IMR-90 (cell line): ENCODE measurements at regions not wholly inside any gene's neighbourhood (a gene's known extent, or its start where the extent isn't known, plus 50 kb on each side); places are given as distances from the start of the nearest gene placed in this dataset.

Experiments used
- CTCF ChIP-seq: conservative IDR thresholded peaks from 2 replicates; pipeline ENCODE4 v1.5.1; 2012; ENCODE audit warnings: mild to moderate bottlenecking, low read depth, low read length, improper control_type of control experiment
- MXI1 ChIP-seq: IDR thresholded peaks from 2 replicates; pipeline ENCODE4 v1.6.1; 2012; ENCODE audit warnings: low read depth, mild to moderate bottlenecking, low read length, moderate library complexity, borderline replicate concordance
- NFE2L2 ChIP-seq: fragments of 150-350 bp; IDR thresholded peaks from 2 replicates; pipeline ENCODE4 v1.6.1; 2016; ENCODE audit warnings: low read depth, mild to moderate bottlenecking, low read length
- POLR2A ChIP-seq: IDR thresholded peaks from 2 replicates; pipeline ENCODE4 v1.6.1; 2012; ENCODE audit warnings: mild to moderate bottlenecking, low read depth, low read length
- RCOR1 ChIP-seq: IDR thresholded peaks from 2 replicates; pipeline ENCODE4 v1.6.1; 2012; ENCODE audit warnings: mild to moderate bottlenecking, low read length, improper control_type of control experiment; ENCODE audit not compliant: insufficient replicate concordance
- RFX5 ChIP-seq: IDR thresholded peaks from 2 replicates; pipeline ENCODE4 v1.8.0; 2012; ENCODE audit warnings: low read depth, mild to moderate bottlenecking, low read length, moderate library complexity

- TF ChIP-seq POLR2A (no peak), NFE2L2 (no peak), CTCF (no peak), RFX5 (no peak), RCOR1 (no peak), MXI1 (no peak)
These were observed 409.9 kb downstream of the HLX start for GRCh38 chr1:221289103-221289502.
